ENCODE measurements at regions not wholly inside any gene's neighbourhood (a gene's known extent, or its start where the extent isn't known, plus 50 kb on each side); places are given as distances from the start of the nearest gene placed in this dataset.

GRCh38 chr7:8363407-8364015 is 69.9 kb upstream of the NXPH1 start:
- TF ChIP-seq CTCF (IDR thresholded peaks at IDR 0.05) (no peak), POLR2A (IDR thresholded peaks at IDR 0.05) (no peak)

Data from Peyer's patch (tissue), 4 donors.